Tongue (tissue), 1 donor: ENCODE measurements at regions not wholly inside any gene's neighbourhood (a gene's known extent, or its start where the extent isn't known, plus 50 kb on each side); places are given as distances from the start of the nearest gene placed in this dataset.

Experiments
- DNase-seq: peaks from one replicate; pipeline ENCODE4 v3.0.0-alpha.2; 2015

DNA sequence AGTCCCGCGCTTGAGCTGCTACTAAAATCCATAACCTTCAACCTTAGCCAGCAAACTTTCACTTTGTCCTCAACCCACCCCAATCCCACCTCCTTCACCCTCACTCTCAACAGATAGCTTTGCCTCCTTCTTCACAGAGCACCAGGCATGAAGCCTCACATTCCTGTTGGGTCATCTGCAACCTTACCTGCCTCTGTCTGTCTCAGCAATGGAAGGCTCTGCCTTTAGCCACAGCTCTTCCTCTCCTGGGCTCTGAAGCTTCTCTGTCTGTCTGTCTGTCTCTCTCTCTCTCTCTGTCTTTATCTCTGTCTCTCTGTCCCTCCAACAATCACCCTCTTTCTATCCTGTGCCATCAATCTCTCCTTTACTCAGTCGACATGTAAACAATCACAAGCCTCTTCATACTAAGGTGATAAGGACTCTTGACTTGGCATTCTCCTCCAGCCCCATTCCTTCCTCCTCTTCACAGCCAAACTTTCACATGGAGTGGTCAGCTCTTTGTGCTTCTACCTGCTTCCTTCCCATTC lies 220.8 kb downstream of the SPTSSA start:
- DNase-seq = no peak

GRCh38 chr14:34238610-34239009 lies 223.4 kb downstream of the SPTSSA start:
- DNase-seq = no peak

DNA sequence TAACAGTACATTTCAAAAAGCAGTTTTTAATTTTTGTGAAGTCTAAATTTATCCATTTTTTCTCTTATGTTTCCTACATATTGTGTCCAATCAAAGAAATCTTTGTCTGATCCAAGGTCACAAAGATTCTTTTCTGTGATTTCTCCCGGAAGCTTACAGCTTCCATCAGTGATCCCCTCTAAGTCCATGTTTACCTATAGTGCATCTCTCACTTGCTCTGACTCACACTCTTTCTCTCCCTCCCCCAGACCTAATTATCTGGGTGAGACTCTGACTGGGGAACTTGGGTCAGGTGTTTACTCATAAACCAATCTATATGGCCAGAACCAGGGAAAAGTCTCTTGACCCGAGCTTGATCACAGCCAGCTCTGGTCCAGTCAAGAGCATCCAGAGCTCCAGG lies 224.4 kb downstream of the SPTSSA start:
- no peak for DNase-seq

DNA sequence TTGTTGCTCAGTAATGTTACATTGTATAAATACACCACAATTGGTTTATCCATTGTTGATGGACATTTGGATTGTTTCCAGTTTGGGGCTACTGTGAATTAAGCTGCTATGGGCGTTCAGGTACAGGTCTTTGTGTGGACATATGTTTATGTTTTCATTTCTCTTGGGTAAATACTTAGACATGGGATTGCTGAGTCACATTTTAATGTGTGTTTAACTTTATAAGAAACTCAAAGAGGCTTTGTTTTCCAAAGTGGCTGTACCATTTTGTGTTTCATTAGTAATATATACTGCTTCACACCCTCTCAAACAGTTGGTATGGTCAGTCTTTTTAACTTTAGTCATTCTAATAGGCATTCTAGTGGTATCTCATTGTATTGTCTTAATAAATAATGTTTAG lies 225.0 kb downstream of the SPTSSA start:
- DNase-seq = peak; percentile 22

- peak; percentile 62 for DNase-seq
These were observed 226.3 kb downstream of the SPTSSA start for GRCh38 chr14:34235643-34236300.

GRCh38 chr14:34234258-34234657 lies 227.8 kb downstream of the SPTSSA start:
- DNase-seq = no peak

GRCh38 chr14:34233619-34234018 lies 228.4 kb downstream of the SPTSSA start:
- no peak for DNase-seq

DNA sequence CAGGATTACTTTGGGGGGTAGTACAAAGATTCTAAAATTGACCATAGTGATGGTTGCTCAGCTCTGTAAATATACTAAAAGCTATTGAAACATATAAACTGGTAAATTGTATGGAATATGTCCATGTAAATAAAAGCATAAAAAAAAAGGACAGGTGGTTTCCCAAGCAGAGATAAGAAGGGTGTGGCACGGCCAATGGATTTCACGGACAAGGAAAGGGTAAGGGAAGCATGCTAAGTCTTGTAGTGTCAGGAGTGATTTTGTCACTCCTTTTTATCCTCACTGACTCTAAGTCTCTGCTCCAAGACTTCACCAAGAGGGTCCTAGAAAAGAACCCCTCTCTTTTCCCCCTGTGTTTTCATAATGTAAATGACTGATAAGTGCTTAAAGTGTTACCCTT lies 229.2 kb downstream of the SPTSSA start:
- DNase-seq = no peak

- peak; percentile 27 for DNase-seq
These were observed 230.4 kb downstream of the SPTSSA start for GRCh38 chr14:34231626-34232025.

- DNase-seq = no peak
These were observed 232.9 kb downstream of the SPTSSA start for GRCh38 chr14:34229140-34229539.

GRCh38 chr14:34228650-34228976 lies 233.4 kb downstream of the SPTSSA start:
- no peak for DNase-seq

- DNase-seq = peak; percentile 83
These were observed 234.0 kb downstream of the SPTSSA start for GRCh38 chr14:34227834-34228649.

DNA sequence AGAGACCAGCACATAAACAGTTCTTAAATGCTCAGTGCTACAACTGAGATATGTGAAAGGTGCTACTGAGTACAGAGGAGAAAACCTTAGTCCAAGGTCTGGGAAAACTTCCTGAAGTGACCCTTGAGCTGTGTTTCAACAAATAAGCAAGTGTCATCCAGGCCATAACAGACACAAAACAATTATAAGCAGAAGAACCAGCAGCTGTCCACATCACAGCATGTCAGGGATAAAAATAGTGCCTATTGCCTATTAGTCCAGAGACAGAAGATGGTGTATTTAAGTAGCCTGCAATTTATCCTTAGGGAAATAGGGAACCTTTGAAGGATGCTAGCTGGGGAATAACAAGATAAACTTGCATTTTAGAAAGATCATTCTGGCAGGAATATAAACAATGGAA lies 237.8 kb downstream of the SPTSSA start:
- peak; percentile 43 for DNase-seq

DNA sequence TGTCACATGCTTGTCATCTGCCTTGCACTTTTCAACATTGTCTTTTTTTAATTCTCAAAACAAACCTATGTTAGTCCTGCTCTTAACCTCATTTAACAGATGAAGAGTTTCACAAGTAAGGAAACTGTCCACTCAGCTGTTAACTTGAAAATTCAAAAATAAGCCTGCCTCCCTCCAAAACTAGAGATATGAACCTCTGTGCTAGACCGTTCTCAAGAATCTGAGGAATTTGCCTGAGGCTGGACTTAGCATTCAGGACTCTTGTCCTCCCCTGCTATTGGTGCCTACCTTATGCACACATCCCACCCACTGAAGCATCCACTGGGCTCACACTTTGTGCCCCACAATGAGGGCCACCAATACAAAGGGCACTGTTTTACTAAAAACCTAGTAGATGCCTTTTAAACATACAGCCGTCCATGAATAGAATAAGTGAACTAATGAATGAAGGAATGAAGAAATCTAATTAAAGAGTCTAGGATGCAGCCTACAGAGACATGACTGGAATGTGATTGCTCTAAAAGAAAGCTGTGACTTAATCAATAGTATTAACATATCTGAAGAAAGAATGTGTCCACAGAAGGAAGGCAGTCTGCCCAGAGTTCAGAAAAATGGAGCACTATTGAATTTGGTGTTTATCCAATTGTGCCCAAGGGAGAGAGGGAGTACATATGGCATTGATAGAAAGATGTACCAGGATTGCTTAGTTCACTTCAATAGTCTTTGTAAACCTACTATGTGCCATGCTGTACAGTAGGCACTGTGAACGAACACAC lies 238.5 kb downstream of the SPTSSA start:
- DNase-seq = no peak

DNA sequence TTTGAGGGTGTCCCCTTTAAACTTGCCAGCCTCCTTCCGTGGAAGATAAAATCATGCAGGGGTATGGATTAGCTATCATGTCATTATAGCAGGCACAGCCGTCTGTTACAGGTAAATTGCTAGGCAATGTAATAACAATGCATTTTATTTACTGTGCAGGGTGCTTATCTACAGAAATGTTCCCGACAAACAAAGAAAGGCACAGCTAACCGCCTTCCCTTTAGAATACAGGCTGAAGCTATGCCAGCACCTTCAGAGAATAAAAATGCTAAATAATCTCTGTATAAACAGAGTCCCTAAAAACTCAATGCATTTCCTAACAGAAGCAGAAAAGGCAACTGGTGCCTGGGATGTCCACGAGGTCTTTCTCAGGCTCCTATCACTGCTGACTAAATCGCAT lies 239.2 kb downstream of the SPTSSA start:
- no peak for DNase-seq

DNA sequence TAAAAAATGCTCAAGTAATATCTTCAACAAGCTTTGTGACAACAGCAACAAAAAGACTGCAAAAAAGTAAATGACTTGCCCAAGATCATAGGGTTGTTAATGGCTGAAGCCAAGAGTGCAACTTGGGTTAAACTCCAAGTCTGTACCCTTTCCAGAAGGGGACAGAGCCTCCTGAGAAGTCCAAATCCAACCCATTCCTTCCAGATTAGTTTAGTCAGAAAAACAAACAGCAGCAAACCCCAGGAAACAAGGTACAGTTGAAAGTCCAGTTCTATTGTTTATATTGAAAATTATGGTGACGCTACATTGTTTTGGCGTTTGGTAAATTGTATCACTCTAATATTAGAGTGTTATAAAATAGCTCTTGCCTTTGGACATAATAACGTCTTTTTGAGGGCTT lies 239.9 kb downstream of the SPTSSA start:
- DNase-seq = no peak

DNA sequence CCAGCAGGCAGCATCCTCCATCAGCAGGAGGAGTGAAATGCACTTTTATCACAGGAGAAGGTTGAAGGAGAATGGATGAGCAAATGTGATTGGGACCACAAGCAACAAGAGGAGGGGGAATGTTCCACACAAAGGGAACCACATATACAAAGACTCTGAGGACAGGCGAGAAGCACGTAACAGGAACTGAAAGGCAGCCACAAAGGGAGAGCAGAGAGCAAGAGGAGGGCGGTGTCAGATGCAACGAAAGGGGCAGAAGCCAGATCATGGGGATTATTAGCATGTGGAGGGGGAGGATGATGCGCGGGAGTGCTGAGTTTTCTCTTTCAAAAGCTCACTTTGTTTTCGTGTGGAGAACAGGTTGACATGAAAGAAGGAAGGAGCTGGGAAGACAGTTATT lies 241.1 kb downstream of the SPTSSA start:
- no peak for DNase-seq

DNA sequence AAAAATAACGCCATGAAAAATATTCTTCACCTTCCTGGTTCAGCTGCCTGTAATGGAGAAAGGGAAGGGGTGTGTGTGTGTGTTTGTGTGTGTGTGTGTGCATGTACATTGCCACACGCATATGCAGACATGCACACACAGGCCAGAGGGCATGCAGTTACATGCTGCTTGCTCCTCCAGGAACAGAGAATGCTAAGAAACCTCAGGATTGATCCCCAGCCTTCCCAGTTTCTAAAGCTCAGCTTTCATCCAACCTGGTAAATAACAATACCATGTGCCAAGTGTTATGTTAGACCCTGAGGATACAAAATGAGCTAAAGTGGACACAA lies 241.7 kb downstream of the SPTSSA start:
- DNase-seq = no peak

DNA sequence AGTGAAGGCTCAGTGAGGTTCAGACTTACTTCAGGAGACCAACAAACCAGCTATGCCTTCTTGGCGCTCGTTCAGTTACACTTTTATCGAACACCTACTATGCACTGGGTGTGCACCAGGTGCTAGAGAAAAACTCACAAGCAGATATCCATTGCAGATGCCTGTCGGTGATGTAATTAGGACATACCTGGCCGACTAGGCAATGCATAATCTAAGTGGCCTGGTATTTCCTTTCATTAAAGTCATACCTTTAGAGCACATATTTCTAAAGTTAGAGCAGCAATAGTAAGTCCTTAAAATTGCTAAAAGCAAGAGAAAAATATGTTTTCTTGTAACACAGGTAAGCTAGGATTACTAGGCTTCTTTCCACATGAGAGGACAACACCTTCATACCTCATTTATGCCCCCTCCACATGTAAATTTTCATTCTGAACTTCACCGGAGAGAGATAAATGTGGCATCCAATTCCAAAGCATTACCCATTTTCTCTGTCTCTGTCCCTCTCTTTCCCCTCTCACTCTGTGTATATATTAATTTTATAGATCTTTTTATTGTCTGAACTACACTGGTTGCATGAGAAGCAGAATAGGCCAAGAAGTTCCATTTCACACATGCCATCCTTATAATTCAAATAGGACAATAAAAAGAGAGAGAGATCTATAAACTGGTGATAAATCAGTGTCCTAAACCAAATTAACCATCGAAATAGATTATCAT lies 242.2 kb downstream of the SPTSSA start:
- no peak for DNase-seq

DNA sequence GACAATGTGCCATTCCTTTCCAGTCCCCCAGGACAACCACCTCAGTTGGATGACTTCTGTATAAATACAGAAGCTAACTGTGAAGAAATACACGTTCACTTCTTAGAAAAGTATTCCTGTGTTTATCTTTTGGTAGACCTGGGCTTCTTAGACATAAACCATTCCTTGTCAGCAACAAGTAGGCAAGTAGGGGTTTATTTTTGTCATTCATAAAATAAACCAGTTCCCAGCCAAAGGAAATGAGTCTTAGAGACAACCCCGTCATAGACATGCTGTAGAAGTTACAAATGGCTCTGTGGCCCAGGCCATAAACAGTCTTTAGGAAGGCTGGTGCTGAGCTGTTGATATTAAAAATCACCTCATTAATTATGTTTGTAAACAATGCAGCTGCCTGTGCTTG lies 243.2 kb downstream of the SPTSSA start:
- no peak for DNase-seq

- no peak for DNase-seq
These were observed 247.1 kb downstream of the SPTSSA start for GRCh38 chr14:34214961-34215360.

GRCh38 chr14:34213332-34213731 lies 248.7 kb downstream of the SPTSSA start:
- no peak for DNase-seq
